NCI-H446 (cell line): ENCODE measurements at regions not wholly inside any gene's neighbourhood (a gene's known extent, or its start where the extent isn't known, plus 50 kb on each side); places are given as distances from the start of the nearest gene placed in this dataset.

Experiments used
- DNase-seq, 2 experiments: peaks; one replicate each; lab custom pipeline; 2025; lab: John Stamatoyannopoulos, UW

DNA sequence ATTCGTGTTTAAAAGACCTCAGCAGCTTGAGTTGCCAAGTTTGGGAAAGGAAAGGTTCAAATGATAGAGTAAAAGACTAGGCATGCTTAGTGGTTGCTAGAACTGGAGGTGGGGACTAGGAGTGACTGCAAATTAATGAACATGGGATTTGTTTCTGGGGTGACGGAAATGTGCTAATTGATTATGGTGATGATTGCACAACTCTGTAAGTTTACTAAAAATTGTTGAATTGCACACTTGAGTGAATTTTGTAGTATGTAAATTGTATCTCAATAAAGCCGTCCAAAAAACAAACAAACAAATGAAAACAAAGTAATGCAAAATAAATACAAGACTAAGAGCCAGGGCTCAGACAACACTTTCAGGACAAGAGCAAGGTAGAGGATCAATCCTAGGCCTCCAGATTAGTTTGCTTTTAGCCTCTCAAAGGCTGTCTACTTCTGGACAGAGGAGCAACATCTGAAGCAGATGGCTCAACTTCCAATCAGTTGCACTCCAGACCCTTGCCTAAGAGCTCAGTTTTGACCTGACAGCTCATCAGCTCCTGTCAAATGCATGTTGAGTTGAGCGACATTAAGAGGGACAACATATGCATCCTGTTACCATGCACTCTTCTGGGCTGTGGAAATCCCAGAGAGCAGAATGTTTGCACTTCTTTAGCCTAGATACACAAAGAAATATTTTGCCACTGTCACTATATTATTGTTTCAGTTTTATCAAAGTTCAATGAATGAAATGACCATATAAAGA is 111.2 kb upstream of the ASIC2 start:
- no peak for DNase-seq

GRCh38 chr17:33416131-33416530 is 123.0 kb upstream of the ASIC2 start:
- DNase-seq, result no peak

GRCh38 chr17:33421933-33422332 is 128.8 kb upstream of the ASIC2 start:
- DNase-seq, result no peak

DNA sequence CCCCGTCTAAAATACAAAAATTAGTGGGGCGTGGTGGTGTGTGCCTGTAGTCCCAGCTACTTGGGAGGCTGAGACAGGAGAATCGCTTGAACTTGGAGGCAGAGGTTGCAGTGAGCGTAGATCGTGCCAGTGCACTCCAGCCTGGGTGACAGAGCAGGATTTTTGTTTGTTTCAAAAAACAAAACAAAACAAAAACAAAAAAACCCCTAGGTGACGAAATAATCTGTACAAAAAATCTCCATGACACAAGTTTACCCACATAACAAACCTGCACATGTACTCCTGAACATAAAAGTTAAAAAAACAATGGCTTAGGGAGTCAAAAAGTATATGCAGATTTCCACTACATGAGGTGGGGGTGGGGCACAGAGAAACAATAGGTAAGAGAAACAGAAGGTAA is 140.5 kb upstream of the ASIC2 start:
- no peak for DNase-seq

DNA sequence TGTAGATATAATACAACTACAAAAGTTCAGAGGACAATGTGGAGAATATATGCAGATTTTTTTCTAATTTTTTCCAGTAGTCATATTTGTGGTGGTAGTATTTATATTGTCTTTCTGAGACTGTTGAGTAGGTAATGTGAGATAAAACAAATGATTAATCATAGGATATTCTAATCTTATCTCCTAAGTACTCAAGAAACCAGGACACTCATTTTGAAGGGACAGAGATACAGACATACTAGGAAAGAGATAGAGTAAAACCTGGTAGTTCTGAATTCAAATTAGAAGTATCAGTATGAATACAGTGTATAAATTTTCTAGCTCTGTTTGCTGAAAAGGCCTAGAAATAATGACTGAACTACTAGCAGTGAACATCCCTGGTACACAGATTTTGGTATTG is 141.7 kb upstream of the ASIC2 start:
- DNase-seq, result no peak

DNA sequence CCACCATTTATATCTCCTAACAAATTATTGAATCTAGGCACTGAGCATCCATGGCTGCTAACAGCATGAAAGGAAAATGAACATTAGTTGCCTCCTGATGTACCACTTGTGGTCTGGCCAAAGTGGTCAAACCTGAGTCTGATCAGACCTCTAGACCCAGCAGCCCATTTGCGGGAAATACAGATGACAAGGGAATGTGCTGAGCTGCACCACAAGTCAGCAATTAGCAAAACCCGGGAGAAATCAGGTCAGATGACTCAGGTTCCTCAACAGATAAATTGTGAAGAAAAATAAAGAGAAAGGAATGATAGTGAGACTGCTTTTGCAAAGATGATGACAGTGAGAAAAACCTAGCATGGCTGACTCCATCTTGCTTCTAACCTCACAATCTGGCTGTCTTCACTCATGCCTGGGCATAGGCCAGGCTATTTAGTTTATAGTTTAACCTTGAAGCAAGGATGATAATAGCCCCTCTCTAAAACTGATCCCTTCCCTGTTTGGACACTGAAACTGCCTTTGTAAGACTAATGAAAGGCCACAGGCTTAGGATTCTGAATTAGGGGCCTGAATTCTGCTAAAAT is 142.7 kb upstream of the ASIC2 start:
- DNase-seq, result no peak

DNA sequence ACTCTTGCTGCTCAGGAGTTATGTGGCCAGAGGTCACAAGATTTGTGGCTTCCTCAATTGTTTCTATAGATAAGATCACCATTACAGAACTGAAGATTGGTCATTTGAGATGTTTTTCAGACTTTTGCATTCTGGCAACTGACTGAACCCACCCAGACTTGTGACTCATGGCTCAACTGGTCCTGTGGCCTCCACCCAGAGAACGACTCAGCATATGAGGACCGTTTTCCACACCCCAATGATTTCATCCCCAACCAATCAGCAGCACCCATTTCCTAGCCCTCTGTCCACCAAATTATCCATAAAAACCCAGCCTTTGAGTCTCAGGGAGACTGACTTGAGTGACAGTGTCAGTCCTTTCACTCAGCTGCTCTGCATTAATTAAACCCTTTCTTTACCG is 143.2 kb upstream of the ASIC2 start:
- no peak for DNase-seq

- DNase-seq, result no peak
Observed at GRCh38 chr17:33438139-33438538, 145.0 kb upstream of the ASIC2 start.

- DNase-seq, result no peak
Observed at GRCh38 chr17:33438578-33438977, 145.5 kb upstream of the ASIC2 start.

DNA sequence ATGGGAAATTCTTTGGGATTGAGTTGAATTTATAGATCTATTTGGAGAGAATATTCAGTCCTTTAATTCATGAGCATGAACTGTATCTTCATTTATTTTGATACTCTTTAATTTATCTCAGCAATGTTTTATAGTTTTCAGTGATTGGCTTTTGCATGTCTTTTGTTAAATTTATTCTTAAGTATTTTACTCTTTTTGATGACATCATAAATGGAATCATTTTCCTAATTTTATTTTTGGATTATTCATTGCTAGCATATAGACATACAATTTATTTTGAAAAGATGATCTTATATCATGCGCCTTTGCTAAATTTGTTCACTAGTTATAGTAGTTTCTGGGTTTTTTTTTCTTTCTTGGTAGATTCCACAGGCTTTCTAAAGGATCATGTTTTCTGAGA is 149.2 kb upstream of the ASIC2 start:
- DNase-seq, result no peak

DNA sequence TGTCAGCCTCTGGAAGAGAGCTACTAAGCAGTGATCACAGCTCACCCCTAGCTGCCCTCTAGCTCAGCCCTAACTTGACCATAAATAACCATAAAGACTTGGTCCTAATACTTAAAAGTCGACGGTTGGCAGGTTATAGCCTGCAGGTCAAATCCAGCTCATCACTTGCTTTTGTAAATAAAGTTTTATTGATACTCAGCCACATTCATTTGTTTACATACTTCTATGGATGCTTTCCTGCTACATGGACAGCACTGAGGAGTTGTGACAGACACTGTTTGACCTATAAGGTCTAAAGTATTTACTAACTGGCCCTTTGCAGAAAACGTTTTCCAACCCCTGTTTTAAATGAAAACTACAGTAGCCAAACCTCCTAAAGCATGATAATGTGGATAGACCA is 151.6 kb upstream of the ASIC2 start:
- DNase-seq, result no peak

GRCh38 chr17:33447090-33447489 is 154.0 kb upstream of the ASIC2 start:
- no peak for DNase-seq

- no peak for DNase-seq
Observed at GRCh38 chr17:33451221-33451620, 158.1 kb upstream of the ASIC2 start.

DNA sequence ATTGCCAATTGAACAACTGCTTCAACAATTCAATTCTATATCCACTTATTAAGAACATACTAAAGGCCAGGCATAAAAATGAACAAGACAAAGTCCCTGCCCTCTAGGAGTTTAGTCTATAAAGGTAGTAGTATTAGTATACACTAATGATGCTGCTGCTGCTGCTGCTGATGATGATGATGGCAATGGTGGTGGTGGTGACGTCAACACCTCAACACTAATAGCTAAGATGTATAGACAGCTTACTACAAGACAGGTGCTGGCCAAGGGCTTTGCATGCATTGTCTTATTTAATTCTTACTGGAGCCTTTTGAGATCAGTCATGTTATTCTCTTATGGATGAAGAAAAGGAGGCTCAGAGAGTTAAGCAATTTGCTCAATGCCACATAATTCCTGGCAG is 164.4 kb upstream of the ASIC2 start:
- no peak for DNase-seq

DNA sequence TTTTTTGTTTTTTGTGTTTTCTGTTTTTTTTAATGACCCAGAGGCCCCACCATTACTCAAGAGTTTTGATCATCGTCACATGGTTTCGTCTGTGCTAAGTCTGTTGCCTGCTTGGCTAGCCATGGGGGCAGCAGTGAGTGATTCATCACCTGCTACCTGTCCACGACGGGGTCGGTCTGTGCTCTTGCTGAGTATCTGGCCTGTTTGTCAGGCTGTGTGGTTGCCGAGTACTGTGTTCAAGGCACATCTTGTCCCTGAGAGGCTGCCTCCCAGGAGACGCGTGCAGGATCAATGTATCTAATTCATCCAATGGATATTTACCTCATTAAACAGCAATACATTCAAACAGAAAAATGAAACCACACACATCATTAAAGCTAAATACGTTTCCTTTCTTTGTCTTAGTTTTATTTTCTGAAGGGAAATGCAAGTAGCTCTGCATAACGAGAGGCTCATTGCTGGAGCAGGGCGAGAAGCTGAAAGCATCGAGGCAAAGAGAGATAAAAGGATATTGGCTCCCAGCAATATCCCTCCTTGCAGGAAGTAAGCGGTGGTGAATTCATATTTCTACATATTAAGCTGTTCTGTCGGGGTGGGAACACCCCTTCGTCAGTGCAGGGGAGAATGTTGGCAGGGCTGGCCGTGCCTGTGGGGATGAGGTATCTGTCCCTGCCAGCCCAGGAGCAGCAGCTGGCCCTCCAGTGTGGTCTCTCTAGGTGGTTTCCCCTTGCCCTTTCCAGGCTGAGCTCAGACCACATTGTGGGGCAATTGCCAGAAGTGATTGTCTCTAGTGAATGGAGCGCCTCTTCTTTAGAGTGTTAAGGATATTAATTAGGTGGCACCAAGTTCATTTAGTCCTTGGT is 166.2 kb upstream of the ASIC2 start:
- no peak for DNase-seq

- no peak for DNase-seq
Observed at GRCh38 chr17:33460781-33461450, 167.8 kb upstream of the ASIC2 start.

GRCh38 chr17:33463887-33464286 is 170.8 kb upstream of the ASIC2 start:
- DNase-seq, result no peak

DNA sequence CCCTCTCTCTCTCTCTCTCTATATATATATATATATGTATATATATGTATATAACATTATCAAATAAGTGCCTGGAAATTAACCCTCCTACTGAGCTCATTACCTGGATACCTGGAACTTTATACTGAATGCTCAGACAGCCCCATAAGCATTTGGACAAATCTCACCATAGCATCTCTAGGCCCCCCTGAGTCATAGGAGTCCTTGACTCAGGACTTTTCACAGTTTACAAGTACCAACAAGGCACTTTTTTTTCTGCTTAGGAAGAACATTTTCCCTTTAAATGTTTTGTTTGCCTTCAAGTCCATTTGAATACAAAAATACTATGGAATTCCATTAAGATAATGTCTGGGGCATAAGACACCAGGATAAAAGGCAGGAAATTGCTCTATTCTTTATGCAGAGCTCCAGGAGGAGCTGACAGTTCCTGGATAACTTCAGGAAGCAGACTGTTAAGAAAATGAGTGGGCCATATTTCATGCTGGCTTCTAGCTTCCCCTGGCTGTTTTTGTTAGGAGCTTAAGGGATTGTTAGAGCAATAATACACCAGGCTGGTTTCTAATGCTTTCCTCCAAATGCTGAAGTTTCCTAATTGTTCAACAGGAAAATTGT is 171.7 kb upstream of the ASIC2 start:
- no peak for DNase-seq

- no peak for DNase-seq
Observed at GRCh38 chr17:33469421-33469820, 176.3 kb upstream of the ASIC2 start.

DNA sequence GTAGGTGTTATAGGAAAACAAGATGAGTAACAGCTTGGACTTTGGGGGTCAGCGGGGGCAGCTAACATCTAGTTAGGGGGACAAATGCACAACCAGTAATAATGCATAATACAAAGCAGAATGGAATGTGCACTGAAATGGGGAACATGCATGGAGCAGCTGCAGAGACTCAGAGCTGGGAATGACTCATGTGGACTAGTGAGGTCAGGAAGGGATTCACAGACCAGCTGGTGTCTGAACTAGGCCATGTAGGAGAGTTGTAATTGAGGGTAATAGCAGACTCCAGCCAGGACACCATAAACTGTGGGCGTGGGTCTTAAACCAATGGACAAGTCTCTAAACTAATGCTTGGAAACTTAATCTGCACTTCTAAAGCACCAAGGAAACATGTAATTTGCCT is 176.8 kb upstream of the ASIC2 start:
- DNase-seq, result no peak

DNA sequence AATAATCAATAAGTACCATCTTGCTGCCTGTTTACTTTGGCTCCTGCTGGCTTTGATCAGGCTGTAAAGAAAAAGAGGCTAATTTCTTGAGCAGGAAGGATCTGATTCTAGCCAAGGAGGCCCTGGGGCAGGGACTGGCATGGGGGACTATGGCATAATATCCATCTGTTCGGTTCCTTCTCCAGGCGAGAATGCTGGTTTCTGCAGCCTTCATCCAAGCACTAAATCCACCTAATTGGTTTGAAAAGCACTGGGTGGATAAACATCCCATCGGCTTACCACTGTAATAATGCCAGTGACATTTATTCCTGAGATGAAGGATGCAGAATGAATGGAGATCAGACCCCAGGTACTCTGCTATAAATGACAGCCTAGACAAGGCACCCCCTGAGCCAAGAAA is 180.0 kb upstream of the ASIC2 start:
- no peak for DNase-seq

- DNase-seq, result no peak
Observed at GRCh38 chr17:33474789-33475188, 181.7 kb upstream of the ASIC2 start.
